SKM-1 treated with dmso at 0.1 percent for 144 hours (cell line): ENCODE measurements at regions not wholly inside any gene's neighbourhood (a gene's known extent, or its start where the extent isn't known, plus 50 kb on each side); places are given as distances from the start of the nearest gene placed in this dataset.
A peak's percentile ranks its signal among the peaks of the same experiment; 100 is the strongest.

Experiments used
- DNase-seq: peaks from one replicate; lab custom pipeline; 2025; ENCODE audit not compliant: unreplicated experiment; lab: John Stamatoyannopoulos, UW

DNA sequence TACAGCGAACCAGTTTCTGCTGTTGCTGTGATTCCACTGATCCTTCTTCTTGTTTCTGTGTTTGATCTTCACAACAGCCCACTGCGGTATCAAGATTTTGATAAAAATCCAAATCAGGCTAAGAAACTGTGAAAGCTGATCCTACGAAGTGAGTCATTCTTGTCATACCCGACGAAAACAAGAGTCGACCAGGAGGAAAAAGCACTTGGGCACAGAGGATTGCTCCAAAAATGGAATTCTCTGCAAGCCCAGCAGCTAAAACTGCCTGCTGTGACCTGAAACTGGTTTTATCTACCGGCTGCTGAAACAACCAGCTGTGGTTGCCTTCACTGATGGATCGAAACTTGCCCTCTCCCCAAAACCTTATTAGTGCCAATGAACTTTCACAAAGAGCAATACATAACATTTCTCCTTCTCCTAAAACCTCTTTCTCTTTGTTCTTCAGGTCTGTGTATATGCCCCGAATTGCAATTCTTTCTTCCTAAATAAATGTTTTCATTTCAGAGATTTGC is 607.0 kb upstream of the PRKX start:
- DNase-seq = no peak

DNA sequence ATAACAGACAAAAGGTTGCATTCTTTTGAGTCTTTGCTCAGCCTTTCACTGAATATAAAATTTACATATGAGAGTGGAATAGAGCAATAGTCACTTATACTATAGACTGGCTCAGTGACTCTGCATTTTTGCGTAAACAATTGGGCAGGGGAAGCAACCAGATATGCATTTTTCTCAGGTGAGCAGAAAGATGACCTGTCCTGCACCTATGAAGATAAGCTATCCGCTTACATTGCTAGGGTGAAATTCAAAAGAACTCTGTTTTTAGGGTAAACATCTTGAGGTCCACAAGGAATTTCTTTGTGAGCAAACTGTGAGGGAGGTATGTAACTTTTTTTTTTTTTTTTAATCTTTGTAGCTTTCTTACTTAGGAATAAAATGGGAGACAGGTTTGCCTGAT is 602.4 kb upstream of the PRKX start:
- no peak for DNase-seq

DNA sequence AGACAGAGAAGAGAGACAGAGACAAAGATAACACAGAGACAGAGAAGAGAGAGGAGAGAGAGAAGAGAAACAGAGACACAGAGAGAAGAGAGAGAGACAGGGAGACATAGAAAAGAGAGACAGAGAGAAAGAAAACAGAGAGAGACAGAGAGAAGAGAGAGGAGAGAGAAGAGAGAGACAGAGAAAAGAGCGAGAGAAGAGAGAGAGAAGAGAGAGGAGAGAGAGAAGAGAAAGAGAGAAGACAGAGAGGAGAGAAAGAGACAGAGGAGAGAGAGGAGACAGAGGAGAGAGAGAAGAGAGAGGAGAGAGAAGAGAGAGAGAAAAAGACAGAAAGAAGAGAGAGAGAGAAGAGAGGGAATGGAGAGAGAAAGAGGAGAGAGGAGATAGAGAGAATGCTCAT is 601.1 kb upstream of the PRKX start:
- no peak for DNase-seq

DNA sequence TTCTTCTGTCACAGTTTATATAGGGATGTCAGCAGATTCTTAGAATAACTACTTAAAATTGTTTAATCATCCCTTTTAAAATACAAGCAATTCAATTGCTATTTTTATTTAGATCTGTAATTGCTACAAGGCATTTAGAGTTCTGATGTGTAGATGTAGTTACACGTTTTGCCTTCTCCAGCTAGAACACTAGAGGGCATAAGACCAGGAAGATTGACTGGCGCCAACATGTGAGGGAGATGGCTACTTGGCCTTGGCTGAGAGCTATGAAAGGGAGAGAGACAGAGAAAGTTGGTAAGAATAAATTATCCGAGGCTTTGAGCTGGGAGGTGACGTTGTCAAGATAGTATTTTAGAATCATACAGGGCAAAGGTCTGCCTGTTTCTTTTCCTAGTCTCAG is 563.7 kb upstream of the PRKX start:
- no peak for DNase-seq

DNA sequence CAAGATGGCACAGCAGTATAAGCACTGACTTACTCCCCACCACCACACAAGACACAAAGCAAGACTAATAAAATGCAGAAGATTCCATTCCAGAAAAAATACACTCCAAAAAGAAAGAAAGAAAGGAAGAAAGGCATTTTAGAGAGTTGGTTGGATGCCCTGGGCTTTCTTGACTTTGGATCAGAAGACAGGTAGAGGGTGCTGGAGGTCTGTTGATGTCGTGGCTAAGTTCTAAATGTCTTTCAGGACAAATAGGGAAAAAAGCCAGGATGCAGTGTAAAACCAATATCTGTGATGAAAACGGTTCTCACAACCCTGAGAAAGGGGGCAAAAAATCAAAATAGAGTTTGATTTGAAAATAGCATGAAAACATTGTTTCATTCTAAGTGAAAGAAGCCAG is 555.2 kb upstream of the PRKX start:
- no peak for DNase-seq

DNA sequence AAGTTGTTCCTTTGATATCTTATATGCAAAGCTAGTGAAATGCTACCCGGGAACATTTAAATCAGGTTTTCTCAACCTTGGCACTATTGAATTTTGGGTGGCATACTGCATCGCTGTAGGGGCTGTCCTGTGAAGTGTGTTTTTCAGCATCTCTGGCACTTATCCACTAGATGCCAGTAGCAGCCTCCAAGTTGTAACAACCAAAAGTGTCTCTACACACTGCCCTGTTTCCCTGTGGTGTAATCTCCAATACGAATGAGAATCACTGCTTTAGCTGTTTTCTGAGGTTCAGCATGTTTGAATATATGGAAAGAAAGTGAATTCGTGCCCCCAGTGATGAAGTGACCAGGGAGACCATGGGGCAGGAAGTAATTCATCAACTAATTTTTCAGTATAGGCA is 551.6 kb upstream of the PRKX start:
- no peak for DNase-seq

DNA sequence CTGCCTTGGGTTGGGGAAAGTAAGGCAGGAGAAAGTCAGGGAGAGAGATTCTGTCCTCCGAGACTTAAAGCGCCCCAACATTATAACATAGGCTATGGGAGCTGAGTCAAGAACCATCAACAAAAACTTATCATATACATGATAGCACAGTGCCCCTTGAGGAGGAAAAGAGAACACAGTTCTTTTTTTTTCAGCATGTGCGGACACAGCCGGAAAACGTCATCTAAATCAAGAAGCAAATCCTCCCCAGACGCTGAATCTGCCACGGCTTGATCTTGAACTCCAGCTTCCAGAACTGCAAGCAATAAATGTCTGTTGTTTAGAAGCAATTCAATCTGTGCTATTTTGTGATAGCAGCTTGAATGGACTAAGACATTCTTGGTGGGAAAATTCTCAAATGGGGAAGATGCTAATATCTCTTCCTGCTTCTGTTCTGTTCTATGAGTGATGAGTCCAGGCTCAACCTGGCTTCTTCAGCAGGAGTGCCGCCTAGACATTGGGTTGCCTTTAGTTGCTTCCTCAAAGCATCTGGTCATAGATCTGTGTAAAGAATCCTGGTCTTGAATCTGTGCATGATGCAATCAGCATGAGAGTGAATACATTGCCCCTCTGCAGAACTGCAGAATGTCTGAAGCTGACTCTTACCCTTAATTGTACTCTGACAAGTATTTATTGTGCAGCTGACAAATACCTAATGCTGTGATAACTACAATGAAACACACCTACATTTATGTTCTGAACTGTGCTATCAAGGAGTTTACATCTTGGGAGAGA is 549.8 kb upstream of the PRKX start:
- DNase-seq = no peak

DNA sequence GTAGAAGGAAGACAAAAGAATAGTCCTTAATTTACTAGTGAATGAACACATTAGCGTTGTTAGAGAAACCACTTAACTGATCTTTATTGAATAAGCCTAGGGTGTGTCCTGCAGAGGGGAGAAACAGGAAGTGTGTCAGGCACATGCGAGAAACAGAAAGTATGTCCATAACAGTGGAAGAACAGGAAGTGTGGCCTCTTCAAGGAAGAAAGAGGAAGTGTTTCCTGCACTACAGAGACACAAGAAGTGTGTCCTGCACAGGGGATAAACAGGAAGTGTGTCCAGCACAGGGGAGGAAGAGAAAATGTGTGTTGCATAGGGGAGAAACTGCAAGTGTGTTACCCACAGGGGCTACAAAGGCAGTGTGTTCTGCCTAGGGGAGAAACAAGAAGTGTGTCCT is 539.6 kb upstream of the PRKX start:
- DNase-seq = peak; percentile 58

DNA sequence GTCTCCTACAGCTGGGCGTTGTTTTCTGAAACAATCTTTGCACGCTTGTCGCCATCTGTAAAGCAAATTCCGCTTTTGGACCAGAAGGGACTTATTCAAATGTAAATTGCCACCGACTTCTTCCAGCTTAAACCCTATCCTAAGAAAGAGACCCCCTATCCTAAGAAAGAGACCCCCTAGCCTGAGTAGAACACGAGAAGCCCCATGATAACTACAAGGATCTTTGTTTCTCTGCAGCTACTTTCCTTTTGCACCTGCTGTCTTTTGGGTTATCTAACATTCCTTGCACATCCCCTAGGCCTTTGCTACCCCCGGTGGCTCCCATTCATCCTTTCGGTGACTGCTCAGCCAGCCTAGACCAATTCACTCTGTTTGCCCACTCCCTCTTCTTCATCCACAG is 536.0 kb upstream of the PRKX start:
- no peak for DNase-seq

DNA sequence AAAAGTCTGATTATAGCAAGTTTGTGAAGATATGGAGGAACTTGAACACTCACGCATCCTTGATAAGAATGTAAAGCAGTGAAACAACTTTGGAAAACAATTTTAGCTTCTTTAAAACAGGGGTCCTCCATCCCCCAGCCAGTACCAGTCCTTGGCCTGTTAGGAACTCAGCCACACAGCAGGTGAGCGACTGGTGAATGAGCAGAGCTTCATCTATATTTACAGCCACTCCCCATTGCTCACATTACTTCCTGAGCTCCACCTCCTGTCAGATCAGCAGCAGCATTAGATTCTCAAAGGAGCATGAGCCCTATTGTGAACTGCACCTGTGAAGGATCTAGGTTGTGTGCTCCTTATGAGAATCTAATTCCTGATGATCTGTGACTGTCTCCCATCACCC is 530.3 kb upstream of the PRKX start:
- no peak for DNase-seq

DNA sequence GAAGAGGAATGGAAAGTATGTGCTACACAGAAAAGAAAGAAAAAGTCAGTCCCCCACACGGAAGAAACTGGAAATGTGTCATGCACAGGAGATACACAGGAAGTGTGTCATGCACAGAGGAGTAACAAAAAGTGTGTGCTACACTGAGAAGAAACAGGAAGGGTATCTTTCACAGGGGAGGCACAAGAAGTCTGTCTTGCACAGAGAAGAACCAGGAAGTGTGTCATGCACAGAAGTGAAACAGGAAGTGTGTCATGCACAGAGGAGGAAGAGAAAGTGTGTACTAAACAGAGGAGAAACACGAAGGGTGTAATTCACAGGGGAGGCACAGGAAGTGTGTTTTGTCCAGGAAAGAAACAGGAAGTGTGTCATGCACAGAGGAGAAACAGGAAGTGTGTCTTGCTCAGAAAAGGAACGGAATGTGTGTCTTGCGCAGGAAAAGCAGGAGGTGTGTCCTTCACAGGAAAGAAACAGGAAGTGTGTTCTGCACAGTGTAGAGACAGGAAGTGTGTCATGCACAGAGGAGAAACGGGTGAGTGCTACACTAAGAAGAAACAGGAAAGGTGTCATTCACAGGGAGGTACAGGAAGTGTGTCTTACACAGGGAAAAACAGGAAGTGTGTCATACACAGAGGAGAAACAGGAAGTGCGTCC is 527.2 kb upstream of the PRKX start:
- DNase-seq = peak; percentile 16

DNA sequence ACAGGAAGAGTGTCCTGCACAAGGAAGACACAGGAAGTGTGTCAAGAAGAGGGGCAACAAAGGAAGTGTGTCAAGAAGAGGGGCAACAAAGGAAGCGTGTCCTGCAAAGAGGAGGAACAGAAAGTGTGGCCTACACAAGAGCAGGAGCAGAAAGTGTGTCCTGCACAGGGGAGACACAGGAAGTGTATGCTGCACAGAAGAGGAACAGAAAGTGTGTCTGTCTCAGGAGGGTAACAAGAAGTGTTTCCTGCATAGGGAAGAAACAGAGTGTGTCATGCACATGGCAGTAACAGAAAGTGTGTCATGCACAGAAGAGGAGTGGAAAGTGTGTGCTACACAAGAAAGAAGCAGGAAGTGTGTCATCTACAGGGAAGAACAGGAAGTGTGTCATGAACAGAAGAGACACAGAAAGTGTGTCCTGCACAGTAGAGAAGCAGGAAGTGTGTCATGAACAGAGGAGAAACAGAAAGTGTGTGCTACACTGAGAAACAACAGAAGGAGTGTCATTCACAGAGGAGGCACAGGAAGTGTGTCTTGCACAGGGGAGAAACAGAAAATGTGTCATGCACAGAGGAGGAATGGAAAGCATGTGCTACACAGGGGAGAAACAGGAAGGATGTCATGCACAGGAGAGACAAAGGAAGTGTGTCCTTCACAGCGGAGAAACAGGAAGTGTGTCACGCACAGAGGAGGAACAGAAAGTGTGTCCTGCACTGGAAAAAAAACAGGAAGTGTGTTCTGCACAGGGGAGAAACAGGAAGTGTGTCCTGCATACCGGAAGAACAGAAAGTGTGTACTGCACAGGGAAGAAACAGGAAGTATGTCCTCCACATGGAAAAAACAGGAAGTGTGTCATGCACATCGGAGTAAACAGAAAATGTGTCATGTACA is 526.4 kb upstream of the PRKX start:
- DNase-seq = peak; percentile 36

DNA sequence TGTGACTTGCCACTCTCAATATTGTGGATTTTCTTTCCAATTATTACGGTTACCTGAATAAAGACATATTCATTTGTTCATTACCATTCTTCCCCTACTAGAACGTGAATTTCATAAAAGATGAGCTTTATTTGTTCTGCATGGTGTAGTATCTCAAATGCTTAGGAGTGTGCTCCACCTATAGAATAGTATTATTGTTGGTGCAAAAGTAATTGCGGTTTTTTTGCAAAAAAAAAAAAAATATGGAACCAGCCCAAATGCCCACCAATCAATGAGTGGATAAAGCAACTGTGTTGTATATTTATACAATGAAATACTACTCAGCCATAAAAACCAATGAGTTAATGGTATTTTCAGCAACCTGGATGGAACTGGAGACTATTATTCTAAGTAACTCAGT is 525.5 kb upstream of the PRKX start:
- DNase-seq = no peak

DNA sequence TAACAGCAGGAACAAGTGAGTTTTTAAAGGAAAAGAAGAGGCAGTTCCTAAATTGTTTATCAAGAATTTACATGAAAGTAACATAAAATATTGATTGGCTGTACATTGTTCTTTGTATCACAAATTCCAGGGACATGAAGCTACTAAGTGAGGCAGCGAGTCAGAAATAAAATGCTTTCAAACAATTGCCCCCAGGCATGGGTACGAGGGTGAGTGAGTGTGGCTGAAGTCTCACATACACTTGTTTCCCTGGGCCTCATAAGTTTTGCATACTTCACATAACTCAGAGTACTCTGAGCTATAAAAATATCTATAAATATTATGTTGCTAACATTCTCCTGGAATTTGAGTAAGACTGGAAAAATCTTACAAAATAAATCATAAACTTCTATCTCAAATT is 511.6 kb upstream of the PRKX start:
- DNase-seq = no peak

DNA sequence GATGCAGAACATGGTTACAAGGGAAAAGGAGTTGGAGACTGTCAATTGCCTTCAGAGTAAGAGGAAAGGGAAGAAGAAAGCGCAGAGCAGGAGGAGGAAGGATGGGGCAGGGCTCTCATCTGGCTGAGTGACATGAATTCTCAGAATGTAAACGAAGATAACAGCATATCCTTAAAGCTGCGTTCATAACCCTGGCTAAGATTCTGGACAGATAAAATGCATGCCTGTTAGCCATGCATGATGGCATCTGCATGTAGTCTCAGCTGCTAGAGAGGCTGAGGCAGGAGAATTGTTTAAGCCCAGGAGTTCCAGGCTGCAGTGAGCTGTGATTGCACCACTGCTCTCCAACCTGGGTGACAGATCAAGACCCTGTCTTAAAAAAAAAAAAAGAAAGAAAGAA is 493.5 kb upstream of the PRKX start:
- no peak for DNase-seq

DNA sequence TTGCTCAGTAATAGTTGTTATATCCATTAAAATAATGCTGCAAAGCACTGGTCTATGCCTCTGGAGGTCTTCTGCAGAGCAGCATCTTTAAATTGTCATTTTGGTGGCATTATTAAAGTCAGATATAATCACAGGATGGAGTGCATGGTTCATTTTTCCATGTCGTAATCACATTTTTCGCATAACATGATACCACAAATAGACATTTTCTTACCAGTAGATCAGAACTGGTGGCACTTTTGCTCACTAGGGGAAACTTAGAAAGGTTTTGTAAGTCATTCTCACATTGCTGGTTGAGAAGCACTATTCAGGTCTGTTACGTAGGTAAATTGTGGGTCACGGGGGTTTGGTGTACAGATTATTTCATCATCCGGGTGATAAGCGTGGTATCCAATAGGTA is 484.5 kb upstream of the PRKX start:
- DNase-seq = no peak

DNA sequence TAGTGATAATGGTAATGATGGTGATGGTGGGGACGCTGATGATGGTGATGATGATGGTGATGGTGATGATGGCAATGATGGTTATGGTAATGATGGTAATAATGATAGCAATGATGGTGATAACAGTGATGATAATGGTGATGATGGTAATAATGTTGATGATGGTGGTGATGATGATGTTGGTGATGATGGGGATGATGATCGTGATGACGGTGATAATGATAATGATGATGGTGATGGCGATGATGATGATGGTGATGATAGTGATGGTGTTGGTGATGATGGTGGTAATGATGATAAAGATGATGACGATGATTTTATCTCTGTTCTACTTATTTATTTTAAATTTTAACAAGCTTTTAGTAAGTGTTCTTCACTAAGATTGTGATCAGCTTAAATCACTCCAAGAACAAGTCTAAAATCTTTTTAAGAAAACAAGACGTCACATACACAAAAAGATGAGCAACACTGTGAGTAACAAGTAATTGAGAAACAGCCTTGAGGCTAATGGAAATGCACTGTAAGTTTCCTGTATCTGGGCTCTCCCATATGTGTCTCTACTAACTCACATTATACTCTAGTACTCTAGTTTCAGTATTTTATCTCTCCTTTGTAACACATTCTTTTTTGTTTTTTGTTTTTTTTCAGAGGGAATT is 480.2 kb upstream of the PRKX start:
- DNase-seq = no peak

DNA sequence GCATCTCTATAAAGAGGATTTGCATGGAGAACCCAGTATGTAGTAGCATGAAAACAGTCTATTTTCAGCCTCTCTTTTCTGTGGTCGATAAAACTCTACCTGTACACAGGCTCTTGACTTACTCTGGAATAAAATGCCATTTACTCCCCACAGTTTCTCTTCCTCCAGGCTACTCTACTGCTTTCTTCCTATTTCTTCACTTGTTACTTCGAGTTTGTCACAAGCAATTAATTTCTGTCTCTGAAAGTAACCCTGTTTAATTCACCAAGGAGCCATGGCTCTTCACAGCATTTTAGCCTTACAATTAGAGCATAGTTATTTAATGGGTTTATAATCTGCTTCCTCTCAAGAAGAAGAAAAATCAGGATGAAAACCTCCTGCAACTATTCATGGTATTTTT is 472.9 kb upstream of the PRKX start:
- DNase-seq = no peak

DNA sequence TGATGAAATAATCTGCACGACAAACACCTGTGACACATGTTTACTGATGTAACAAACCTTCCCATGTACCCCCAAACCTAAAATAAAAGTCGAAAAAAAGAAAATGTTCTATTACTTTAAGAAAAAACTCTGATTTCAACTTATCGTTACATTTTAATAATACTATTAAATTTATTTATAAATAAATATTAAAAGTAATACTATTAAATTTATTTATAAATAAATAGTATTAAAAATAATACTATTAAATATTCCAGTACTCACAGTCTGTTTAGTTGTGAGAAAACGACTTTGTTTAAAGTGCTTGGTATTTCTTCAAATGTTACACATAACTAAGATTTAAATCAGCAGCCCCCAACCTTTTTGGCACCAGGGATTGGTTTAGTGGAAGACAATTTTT is 471.6 kb upstream of the PRKX start:
- DNase-seq = no peak

DNA sequence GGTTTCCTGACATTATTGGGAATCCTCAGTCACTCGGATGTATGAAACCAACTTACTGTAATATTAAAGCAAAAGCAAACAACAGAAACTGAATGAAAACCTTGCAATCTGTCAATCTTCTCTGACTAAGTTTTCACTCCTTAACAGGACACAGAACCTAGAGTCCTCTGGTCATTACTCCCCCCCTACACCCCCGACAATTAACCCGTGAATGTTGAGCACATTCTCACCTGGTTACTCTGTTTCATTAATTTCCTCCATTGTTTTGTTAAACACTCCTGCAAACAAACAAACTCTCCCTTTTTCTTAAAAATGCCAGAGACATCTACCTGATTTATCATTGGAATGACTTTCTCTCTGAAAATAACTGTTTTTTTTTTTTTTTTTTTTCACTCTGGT is 469.0 kb upstream of the PRKX start:
- DNase-seq = no peak

DNA sequence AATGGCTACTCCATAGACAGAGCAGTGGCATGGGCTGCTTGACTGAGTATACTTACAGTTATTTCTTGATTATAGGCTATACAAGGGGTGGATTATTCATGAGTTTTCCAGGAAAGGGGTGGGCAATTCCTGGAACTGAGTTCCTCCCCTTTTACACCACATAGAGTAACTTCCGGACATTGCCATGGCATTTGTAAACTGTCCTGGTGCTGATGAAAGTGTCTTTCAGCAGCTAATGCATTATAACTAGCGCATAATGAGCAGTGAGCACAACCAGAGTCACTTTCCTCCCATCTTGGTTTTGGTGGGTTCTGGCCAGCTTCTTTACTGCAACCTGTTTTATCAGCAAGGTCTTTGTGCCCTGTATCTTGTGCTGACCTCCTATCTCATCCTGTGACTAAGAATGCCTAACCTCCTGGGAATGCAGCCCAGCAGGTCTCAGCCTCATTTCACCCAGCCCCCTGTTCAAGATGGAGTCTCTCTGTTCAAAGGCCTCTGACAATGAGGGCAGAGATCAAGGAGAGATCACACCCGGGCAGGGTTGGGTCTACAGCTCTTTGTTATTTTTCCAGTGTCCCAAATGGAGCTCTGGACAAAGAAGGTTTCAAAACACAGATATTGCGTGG is 468.4 kb upstream of the PRKX start:
- no peak for DNase-seq
